Epithelial cell of esophagus (primary cell): ENCODE measurements at regions not wholly inside any gene's neighbourhood (a gene's known extent, or its start where the extent isn't known, plus 50 kb on each side); places are given as distances from the start of the nearest gene placed in this dataset.

ENCODE experiments used
- DNase-seq: peaks from one replicate; pipeline ENCODE4 v3.0.0; 2010; ENCODE audit warnings: low read depth
- H3K4me3 ChIP-seq: 2 replicates; pipeline ENCODE4 v1.5.1; 2011; ENCODE audit warnings: mild to moderate bottlenecking, low read length, control low read depth
- TF ChIP-seq, protein P1 (sequence below): IDR thresholded peaks from 2 replicates; pipeline ENCODE4 v1.5.1; 2011; ENCODE audit warnings: low read depth, mild to moderate bottlenecking, low read length, control low read depth, inconsistent platforms; ENCODE audit not compliant: insufficient read depth; ENCODE audit errors: missing control alignments

DNA sequence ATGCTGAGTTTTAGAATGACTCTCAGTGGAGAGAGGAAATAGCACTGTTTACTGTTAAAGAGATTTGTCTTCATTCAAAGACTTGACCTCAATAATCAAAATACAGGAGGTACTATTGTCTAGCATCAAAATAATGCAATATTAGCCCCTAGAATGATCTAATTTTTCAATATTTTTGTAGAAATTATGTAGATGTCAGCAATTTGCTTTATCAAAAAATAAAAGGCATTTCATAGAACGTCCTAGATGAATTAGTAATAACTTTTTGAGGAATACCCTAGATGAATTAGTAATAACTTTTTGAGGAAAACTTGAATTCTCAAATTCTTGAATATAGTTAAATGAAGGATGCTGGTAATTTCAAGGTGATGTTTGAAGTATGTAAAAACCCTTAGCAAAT is 1252.1 kb upstream of the CADM2 start:
- DNase-seq: no peak
- TF ChIP-seq, protein P1, sequence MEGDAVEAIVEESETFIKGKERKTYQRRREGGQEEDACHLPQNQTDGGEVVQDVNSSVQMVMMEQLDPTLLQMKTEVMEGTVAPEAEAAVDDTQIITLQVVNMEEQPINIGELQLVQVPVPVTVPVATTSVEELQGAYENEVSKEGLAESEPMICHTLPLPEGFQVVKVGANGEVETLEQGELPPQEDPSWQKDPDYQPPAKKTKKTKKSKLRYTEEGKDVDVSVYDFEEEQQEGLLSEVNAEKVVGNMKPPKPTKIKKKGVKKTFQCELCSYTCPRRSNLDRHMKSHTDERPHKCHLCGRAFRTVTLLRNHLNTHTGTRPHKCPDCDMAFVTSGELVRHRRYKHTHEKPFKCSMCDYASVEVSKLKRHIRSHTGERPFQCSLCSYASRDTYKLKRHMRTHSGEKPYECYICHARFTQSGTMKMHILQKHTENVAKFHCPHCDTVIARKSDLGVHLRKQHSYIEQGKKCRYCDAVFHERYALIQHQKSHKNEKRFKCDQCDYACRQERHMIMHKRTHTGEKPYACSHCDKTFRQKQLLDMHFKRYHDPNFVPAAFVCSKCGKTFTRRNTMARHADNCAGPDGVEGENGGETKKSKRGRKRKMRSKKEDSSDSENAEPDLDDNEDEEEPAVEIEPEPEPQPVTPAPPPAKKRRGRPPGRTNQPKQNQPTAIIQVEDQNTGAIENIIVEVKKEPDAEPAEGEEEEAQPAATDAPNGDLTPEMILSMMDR: no peak
- no peak overlapping the region for H3K4me3 ChIP-seq

DNA sequence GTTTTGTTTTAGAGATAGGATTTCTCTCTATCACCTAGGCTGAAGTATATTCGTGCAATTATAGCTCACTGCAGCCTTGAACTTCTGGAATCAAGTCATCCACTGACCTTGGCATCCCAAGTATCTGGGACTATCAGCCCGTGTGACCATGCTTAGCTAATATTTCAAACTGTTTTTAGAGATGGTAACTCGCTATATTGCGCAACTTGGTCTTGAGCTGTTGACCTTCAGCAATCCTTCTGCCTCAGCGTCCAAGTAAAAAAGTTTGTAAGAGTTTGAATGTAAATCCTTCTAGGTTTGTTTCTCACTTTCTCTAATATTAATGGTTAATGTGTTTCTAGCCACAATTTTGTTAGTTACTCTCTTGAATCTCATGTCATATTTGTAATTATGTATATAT is 1243.5 kb upstream of the CADM2 start:
- TF ChIP-seq, protein P1: no peak
- H3K4me3 ChIP-seq: no peak overlapping the region
- no peak for DNase-seq

DNA sequence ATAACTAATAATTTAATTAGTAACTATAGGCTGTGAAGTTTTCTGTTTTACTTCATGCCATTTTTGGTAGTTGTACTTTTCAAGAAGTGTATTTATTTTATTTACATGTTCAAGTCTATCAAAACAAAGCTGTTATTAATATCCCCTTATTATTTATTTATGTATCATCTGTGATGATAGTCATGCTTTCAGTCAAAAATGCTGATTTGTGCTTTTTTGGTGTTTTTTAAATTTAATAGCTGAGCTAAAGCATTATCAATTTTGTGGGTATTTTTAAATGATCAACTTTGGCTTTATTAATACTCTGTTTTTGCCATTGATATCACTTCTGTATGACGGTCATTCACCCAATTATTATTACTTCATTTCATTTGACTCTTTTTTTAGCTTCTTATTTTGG is 1229.2 kb upstream of the CADM2 start:
- no peak for DNase-seq
- TF ChIP-seq, protein P1: no peak
- no peak overlapping the region for H3K4me3 ChIP-seq

DNA sequence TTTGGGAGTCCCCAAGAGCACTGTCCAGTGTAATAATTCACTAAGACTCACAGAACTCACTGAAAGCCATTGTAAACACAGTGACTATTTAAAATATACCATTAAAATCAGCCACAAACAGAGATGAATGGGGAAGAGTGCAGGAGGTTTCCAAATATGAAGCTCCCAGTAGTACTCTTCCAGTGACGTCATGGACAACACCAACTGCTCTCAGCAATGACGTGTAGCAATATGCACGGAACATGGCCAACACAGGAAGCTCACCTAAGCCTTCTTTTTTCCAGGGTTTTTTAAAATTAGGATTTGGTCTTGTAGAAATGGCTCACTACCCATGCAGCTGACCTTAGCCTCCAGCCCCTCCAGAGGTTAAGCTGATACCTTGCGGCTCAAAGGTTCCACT is 1224.1 kb upstream of the CADM2 start:
- TF ChIP-seq, protein P1: no peak
- no peak for DNase-seq
- no peak overlapping the region for H3K4me3 ChIP-seq

DNA sequence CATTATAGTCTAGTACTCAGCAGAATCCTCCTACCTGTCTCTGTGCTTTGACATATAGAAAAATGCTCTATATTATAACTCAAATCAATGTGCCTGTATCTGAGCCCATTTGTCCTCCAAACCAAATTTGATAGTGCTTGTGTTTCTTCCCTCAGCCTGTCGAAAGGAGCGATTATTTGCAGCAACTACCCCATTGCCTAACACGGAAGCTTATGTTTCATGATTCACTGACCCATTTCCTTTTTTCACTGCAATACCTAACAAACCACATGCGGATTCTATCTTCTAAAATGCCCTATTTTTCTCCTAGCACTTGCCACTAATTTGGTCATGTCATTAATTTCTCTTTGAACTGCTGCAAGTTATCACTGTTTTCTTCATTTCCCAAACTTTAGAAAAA is 1220.6 kb upstream of the CADM2 start:
- peak; percentile 14 for DNase-seq
- no peak overlapping the region for H3K4me3 ChIP-seq
- TF ChIP-seq, protein P1: no peak

DNA sequence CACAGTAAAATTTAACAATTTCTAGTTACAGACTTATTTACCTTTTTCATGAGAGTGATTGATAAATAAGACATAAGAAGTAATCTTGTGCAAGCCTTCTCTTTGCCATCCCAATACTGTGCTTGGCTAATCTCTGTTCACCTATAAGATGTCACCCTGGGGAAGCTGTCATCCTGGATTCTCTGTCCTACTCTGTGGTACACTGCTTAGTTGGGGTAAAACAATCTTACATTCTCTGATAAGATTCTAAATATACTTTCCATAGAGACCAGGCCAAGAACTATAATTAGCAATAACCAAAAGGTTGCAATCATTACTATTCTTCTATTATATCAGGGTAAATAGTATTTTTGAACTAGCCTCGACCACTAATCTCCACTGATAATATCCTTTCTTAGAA is 1218.3 kb upstream of the CADM2 start:
- no peak overlapping the region for H3K4me3 ChIP-seq
- TF ChIP-seq, protein P1: no peak
- DNase-seq: no peak

DNA sequence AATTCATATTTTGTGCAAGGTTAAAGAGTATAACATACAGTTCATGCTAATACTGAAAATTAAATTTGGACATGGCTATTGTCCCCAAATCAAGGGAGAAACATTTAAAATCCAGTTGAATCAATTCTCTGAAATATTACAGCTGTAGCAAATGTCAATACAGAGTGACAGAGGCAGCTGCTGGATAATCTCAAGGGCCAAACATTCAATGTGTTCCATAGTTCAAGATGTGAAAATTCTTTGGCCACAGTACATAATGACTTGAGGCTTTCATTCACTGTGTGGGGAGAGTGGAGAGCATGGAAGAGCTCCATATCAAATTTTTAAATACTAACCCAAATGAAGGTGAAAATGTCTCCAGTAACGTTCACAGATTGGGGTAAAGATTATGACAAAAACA is 1192.8 kb upstream of the CADM2 start:
- no peak overlapping the region for H3K4me3 ChIP-seq
- no peak for DNase-seq
- TF ChIP-seq, protein P1: no peak
